H9 (cell line): ENCODE measurements at regions not wholly inside any gene's neighbourhood (a gene's known extent, or its start where the extent isn't known, plus 50 kb on each side); places are given as distances from the start of the nearest gene placed in this dataset.

ENCODE experiments used
- DNase-seq: peaks from one replicate; pipeline ENCODE4 v3.0.0-alpha.2; 2017
- H2AFZ ChIP-seq: one replicate; pipeline ENCODE4 v1.6.1; 2013; ENCODE audit warnings: mild to moderate bottlenecking, low read length, control low read depth, moderate library complexity
- H2AK5ac ChIP-seq: 2 replicates; pipeline ENCODE4 v1.6.1; 2013; ENCODE audit warnings: low read length, control low read depth, mixed read lengths; ENCODE audit not compliant: insufficient read length
- H2BK120ac ChIP-seq: one replicate; pipeline ENCODE4 v1.6.1; 2013; ENCODE audit warnings: low read depth, mild to moderate bottlenecking, low read length, control low read depth, inconsistent platforms; ENCODE audit not compliant: poor library complexity, severe bottlenecking
- H2BK12ac ChIP-seq: 2 replicates; pipeline ENCODE4 v1.6.1; 2013; ENCODE audit warnings: low read length, control low read depth, mixed read lengths, low read depth; ENCODE audit not compliant: insufficient read length
- H2BK15ac ChIP-seq: 2 replicates; pipeline ENCODE4 v1.6.1; 2013; ENCODE audit warnings: low read depth, low read length, control low read depth
- H2BK20ac ChIP-seq: one replicate; pipeline ENCODE4 v1.6.1; 2013; ENCODE audit warnings: low read depth, mild to moderate bottlenecking, low read length, control low read depth, inconsistent platforms; ENCODE audit not compliant: poor library complexity, severe bottlenecking
- H2BK5ac ChIP-seq: 2 replicates; pipeline ENCODE4 v1.6.1; 2013; ENCODE audit warnings: low read length, control low read depth, mixed read lengths; ENCODE audit not compliant: insufficient read length
- H3K14ac ChIP-seq: 2 replicates; pipeline ENCODE4 v1.6.1; 2013; ENCODE audit warnings: low read length, control low read depth; ENCODE audit not compliant: insufficient read depth
- H3K18ac ChIP-seq: 2 replicates; pipeline ENCODE4 v1.6.1; 2013; ENCODE audit warnings: low read depth, mild to moderate bottlenecking, mixed read lengths, low read length, control low read depth; ENCODE audit not compliant: insufficient read length
- H3K23ac ChIP-seq: 2 replicates; pipeline ENCODE4 v1.6.1; 2013; ENCODE audit warnings: low read length, control low read depth, mixed read lengths, low read depth; ENCODE audit not compliant: insufficient read length
- H3K23me2 ChIP-seq: 2 replicates; pipeline ENCODE4 v1.6.1; 2013; ENCODE audit warnings: low read depth, mild to moderate bottlenecking, mixed read lengths, low read length, control low read depth; ENCODE audit not compliant: insufficient read length, poor library complexity, severe bottlenecking
- H3K27ac ChIP-seq: 2 replicates; pipeline ENCODE4 v1.5.1; 2013; ENCODE audit warnings: low read length, control low read depth, mixed read lengths, low read depth; ENCODE audit not compliant: insufficient read length
- H3K27me3 ChIP-seq: 2 replicates; pipeline ENCODE4 v1.6.1; 2013; ENCODE audit warnings: low read length, control low read depth, inconsistent platforms; ENCODE audit not compliant: insufficient read depth
- H3K4ac ChIP-seq: 2 replicates; pipeline ENCODE4 v1.6.1; 2013; ENCODE audit warnings: low read depth, mild to moderate bottlenecking, control low read depth, inconsistent platforms, low read length, moderate library complexity
- H3K4me1 ChIP-seq: 2 replicates; pipeline ENCODE4 v1.6.1; 2013; ENCODE audit warnings: low read length, control low read depth, inconsistent platforms; ENCODE audit not compliant: insufficient read depth
- H3K4me2 ChIP-seq: 2 replicates; pipeline ENCODE4 v1.6.1; 2013; ENCODE audit warnings: low read length, control low read depth, mixed read lengths; ENCODE audit not compliant: insufficient read length, insufficient read depth
- H3K56ac ChIP-seq: 2 replicates; pipeline ENCODE4 v1.6.1; 2013; ENCODE audit warnings: low read depth, mild to moderate bottlenecking, mixed read lengths, low read length, control low read depth; ENCODE audit not compliant: insufficient read length
- H3K79me1 ChIP-seq: 2 replicates; pipeline ENCODE4 v1.6.1; 2013; ENCODE audit warnings: low read depth, mild to moderate bottlenecking, moderate library complexity, low read length, control low read depth, inconsistent platforms; ENCODE audit not compliant: insufficient read depth, poor library complexity, severe bottlenecking
- H3K79me2 ChIP-seq: 2 replicates; pipeline ENCODE4 v1.6.1; 2013; ENCODE audit warnings: low read length, control low read depth, inconsistent platforms; ENCODE audit not compliant: insufficient read depth
- H3K9ac ChIP-seq: 2 replicates; pipeline ENCODE4 v1.6.1; 2013; ENCODE audit warnings: low read length, control low read depth, mixed read lengths; ENCODE audit not compliant: insufficient read length; ENCODE audit errors: extremely low read depth
- H3K9me3 ChIP-seq: one replicate; pipeline ENCODE4 v1.6.1; 2013; ENCODE audit warnings: low read depth, low read length, inconsistent platforms; ENCODE audit not compliant: control insufficient read depth
- H3T11ph ChIP-seq: one replicate; pipeline ENCODE4 v1.6.1; 2013; ENCODE audit warnings: mild to moderate bottlenecking, low read length, control low read depth, inconsistent platforms
- H4K20me1 ChIP-seq: one replicate; pipeline ENCODE4 v1.6.1; 2013; ENCODE audit not compliant: control insufficient read depth, insufficient read length, insufficient read depth
- H4K5ac ChIP-seq: 2 replicates; pipeline ENCODE4 v1.6.1; 2013; ENCODE audit warnings: low read depth, mild to moderate bottlenecking, mixed read lengths, low read length, control low read depth; ENCODE audit not compliant: insufficient read length
- H4K8ac ChIP-seq: replicated peaks from 2 replicates; pipeline ENCODE4 v1.6.1; 2013; ENCODE audit warnings: low read length, control low read depth, mixed read lengths, low read depth; ENCODE audit not compliant: insufficient read length
- H4K91ac ChIP-seq: 2 replicates; pipeline ENCODE4 v1.6.1; 2013; ENCODE audit warnings: low read depth, mild to moderate bottlenecking, moderate library complexity, mixed read lengths, low read length, control low read depth; ENCODE audit not compliant: insufficient read length
- H3K27ac Mint-ChIP-seq, 3 experiments: 2 replicates in 2 of 3; 3 replicates in 1 of 3; pipeline ENCODE4 v1.8.0; 2020 to 2021; ENCODE audit warnings: mixed read lengths in 3 of 3, mild to moderate bottlenecking in 1 of 3, moderate library complexity in 1 of 3
- H3K27me3 Mint-ChIP-seq: 2 replicates; pipeline ENCODE4 v1.8.0; 2021; ENCODE audit warnings: low read depth, mild to moderate bottlenecking, moderate library complexity, mixed read lengths
- H3K36me3 Mint-ChIP-seq, 3 experiments: 2 replicates in 2 of 3; 3 replicates in 1 of 3; pipeline ENCODE4 v1.8.0; 2020 to 2021; ENCODE audit warnings: low read depth in 3 of 3, mixed read lengths in 3 of 3; ENCODE audit not compliant: insufficient read depth in 1 of 3
- H3K4me1 Mint-ChIP-seq, 2 experiments: 2 replicates each; pipeline ENCODE4 v1.8.0; 2020; ENCODE audit warnings: mixed read lengths in 2 of 2
- H3K4me3 Mint-ChIP-seq, 2 experiments: 2 replicates in 1 of 2; 3 replicates in 1 of 2; pipeline ENCODE4 v1.8.0; 2020 to 2021; ENCODE audit warnings: mild to moderate bottlenecking in 2 of 2, mixed read lengths in 2 of 2, moderate library complexity in 1 of 2
- H3K9me3 Mint-ChIP-seq, 2 experiments: 2 replicates in 1 of 2; 3 replicates in 1 of 2; pipeline ENCODE4 v1.8.0; 2020; ENCODE audit warnings: mild to moderate bottlenecking in 2 of 2, mixed read lengths in 2 of 2, moderate library complexity in 1 of 2
- CTCF ChIP-seq: fragments of 200-600 bp; sonication (generic); conservative IDR thresholded peaks from 3 replicates; pipeline ENCODE4 v1.8.0; 2021; ENCODE audit warnings: antibody characterized with exemption, mild to moderate bottlenecking
- WGBS: extraction: QIAGEN DNeasy Blood & Tissue Kit; methylation state at CpG from one replicate; pipeline ENCODE4 v1.1.7; 2013; ENCODE audit warnings: missing lambda C conversion rate, low lambda C conversion rate, mixed read lengths; ENCODE audit not compliant: insufficient read length; ENCODE audit errors: extremely low coverage; 5-methylcytosine and 5-hydroxymethylcytosine counted together

GRCh38 chr20:52595518-52595917, 376.6 kb upstream of the TSHZ2 start:
- Histone ChIP-seq H4K5ac (no peak overlapping the region), H2BK120ac (no peak overlapping the region), H3K23ac (no peak overlapping the region), H3K23me2 (no peaks in the 10 kb centered on the region), H3T11ph (no peak overlapping the region), H2BK12ac (no peak overlapping the region), H3K9ac (no peak overlapping the region), H3K4me2 (no peak overlapping the region), H2AK5ac (no peak overlapping the region), H2BK5ac (no peak overlapping the region), H3K4ac (no peak overlapping the region), H3K14ac (no peak overlapping the region), H3K56ac (no peak overlapping the region), H2BK20ac (no peak overlapping the region), H3K79me2 (no peaks in the 10 kb centered on the region), H3K18ac (no peak overlapping the region), H3K27me3 (no peaks in the 10 kb centered on the region), H4K20me1 (no peaks in the 10 kb centered on the region), H4K8ac (no peak overlapping the region), H3K79me1 (no peaks in the 10 kb centered on the region), H3K27ac (no peak overlapping the region), H2AFZ (no peak overlapping the region), H3K9me3 (no peaks in the 10 kb centered on the region), H2BK15ac (no peak overlapping the region), H4K91ac (no peak overlapping the region), H3K4me1 (no peaks in the 10 kb centered on the region)
- H3K4me1 Mint-ChIP-seq: no peaks in the 10 kb centered on the region
- TF ChIP-seq CTCF: no peak
- no peak for DNase-seq
- H3K36me3 Mint-ChIP-seq: no peaks in the 10 kb centered on the region; a peak in 1 of 7 replicates
- peaks cover 0 to 2% of the 10 kb centered on the region in 2 experiments; a peak in 1 of 5 replicates for H3K9me3 Mint-ChIP-seq
- H3K27ac Mint-ChIP-seq: no peak overlapping the region
- WGBS: no CpG with 5 or more reads among the region's 1 CpG
- no peak overlapping the region for H3K4me3 Mint-ChIP-seq
- no peaks in the 10 kb centered on the region; the same call in 1 of the 2 replicates for H3K27me3 Mint-ChIP-seq
